GM21723 (cell line): ENCODE measurements at regions not wholly inside any gene's neighbourhood (a gene's known extent, or its start where the extent isn't known, plus 50 kb on each side); places are given as distances from the start of the nearest gene placed in this dataset.
"Not testable (repeated sequence)": the region's sequence is repeated elsewhere in the genome, so short reads cannot be mapped to it uniquely, and the experiment has no call there.

Experiments
- ATAC-seq: cut with Tn5 transposase; IDR thresholded peaks from one replicate; pipeline ENCODE4 v1.9.1; 2021; ENCODE audit warnings: mild to moderate bottlenecking, moderate library complexity; ENCODE audit not compliant: unreplicated experiment

DNA sequence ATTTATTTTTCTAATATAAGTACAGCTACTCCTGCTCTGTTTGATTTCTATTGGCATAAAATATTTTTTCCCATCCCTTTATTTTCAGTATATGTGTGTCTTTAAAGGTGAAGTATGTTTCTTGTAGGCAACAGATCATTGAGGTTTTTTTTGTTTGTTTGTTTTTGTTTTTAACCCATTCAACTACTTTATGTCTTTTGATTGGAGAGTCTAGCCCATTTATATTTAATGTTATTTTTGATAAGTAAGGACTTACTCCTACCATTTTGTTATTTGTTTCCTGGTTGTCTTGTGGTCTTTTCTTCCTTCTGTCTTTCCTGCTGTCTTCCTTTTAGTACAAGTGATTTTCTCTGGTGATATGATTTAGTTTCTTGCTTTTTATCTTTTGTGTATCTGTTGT, 285.1 kb upstream of the PROX1 start:
- no peak for ATAC-seq

DNA sequence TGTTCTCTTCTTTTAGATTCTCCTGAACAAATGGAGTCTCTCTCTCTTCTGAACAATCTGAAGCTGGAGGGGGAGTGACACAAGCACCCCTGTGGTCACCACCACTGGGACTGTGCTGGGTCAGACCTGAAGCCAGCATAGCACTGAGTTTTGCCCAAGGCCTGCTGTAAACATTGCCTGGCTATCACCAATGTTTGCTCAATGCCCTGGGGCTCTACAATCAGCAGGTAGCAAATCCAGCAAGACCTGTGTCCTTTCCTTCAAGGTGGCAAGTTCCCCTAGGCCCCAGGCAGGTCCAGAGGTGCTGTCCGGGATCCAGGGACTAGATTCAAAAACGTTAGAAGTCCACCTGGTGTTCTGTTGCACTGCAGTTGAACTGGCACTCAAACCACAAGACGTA, 282.8 kb upstream of the PROX1 start:
- ATAC-seq: no peak

DNA sequence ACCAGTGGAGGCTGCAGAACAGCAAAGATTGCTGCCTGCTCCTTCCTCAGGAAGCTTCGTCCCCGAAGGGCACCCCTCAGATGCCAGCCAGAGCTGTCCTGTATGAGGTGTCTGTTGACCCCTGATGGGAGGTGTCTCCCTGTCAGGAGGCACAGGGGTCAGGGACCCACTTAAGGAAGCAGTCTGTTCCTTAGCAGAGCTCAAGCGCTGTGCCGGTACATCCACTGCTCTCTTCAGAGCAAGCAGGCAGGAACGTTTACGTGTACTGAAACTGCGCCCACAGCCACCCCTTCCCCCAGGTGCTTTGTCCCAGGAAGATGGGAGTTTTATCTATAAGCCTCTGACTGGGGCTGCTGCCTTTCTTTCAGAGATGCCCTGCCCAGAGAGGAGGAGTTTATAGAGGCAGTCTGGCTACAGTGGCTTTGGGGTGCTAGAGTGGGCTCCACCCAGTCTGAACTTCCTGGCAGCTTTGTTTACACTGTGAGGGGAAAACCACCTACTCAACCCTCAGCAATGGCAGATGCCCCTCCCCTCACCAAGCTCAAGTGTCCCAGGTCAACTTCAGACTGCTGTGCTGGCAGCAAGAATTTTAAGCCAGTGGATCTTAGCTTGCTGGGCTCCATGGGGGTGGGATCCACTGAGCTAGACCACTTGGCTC, 275.8 kb upstream of the PROX1 start:
- ATAC-seq: not testable (repeated sequence)

DNA sequence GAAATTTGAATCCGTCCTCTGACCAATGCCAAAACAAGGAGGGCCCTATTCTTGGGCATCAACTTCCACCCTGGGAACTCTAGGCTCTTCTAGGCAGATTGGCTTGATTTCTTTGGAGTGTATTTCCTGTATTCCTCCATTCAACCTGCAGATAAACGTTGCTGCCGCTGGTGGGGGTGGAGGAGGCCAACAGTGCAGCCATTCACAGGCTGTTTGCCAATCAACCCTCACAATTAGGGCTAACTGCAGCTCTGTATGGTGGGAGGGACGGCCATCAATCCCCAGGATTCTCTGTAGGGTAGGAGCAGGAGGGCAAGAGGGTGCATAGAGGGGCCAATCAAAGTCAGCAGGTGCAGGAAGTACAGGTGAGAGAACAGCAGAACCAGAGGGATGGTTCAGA, 273.1 kb upstream of the PROX1 start:
- ATAC-seq: no peak

- no peak for ATAC-seq
Measured at GRCh38 chr1:213715182-213715581, 272.6 kb upstream of the PROX1 start.

DNA sequence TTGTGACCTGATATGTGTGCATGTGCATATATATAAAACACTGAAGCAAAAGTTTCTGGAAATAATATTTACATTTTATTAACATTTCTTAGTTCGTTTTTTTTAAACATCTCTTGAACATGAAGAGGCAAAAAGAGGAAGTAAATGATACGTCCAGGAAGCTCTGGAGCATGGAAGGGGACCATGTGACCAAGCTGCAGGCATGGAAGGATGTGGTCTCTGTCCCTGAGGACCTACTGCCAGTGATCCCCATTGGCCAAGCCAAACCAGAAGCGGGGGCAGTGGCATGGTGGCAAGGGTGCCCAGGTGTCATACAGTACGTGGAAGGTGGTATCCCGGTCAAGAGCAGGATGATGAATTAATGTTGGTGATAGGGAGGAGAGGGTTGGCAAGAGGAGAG, 268.3 kb upstream of the PROX1 start:
- ATAC-seq: no peak

- no peak for ATAC-seq
Measured at GRCh38 chr1:213720032-213720431, 267.7 kb upstream of the PROX1 start.

- no peak for ATAC-seq
Measured at GRCh38 chr1:213723187-213723586, 264.6 kb upstream of the PROX1 start.

GRCh38 chr1:213724640-213725536, 262.9 kb upstream of the PROX1 start:
- no peak for ATAC-seq

- no peak for ATAC-seq
Measured at GRCh38 chr1:213727853-213728592, 259.8 kb upstream of the PROX1 start.

DNA sequence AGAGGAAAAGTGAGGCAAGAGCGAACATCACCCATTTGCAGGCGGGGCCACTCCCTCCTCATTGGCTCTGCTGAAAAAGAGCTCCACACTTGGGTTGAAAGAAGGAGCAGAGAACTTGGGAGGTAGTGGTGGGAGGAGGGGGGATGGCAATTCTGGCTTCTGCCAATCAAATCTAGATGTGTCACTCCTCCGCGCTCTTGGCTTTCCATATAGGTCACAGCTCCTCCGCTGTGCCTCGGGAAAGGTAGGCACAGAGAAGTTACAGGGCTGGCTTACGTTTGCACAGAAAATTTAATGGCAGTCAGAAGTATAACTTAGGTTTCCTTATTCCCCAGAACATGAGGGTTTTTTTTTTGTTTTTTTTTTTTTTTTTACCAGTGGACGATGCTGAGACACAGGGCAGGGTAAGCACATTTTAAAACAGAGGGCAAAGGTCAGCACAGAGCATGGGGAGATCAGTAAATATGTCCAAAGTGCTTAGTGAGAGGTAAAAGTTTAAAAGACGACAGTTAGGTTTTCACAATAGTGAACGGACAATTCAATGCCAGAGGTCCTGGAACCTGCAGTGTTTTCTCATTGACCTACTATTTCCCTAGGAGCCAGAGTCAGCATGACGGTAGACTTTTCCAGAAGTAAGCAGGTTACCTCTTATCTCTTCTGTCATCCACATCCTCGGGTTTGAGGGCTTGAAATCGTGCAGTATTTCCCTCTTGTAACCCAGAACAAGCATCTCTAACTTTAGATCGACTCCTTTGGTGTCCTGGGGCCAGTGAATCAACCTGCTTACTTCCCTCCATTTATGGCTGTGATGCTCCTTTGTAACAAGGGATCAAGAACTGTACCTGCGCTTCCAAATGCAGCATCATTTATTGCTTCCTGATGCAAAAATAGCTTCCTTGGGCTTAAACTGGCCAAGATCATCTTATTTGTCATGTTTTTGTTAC, 258.9 kb upstream of the PROX1 start:
- no peak for ATAC-seq

DNA sequence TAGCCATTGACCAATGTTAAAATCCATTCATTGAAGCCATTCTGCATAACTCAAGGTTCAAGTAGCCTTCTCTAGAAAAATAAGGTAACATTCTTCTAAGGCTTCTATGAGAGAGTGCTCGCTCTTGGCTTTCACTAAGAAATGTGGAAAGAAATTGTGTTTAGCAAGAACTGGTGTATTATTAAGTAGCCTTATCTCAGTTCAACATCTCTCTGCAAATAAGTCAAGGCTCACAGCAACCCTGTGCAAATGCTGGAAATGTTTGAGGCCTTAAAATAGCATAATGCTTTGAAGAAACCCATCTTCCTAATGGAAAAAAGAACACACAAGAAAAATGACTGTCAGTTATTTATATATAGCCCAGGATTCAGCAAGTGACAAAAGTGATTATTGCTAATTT, 254.1 kb upstream of the PROX1 start:
- no peak for ATAC-seq

- no peak for ATAC-seq
Measured at GRCh38 chr1:213737398-213738035, 250.3 kb upstream of the PROX1 start.

GRCh38 chr1:213738658-213739057, 249.1 kb upstream of the PROX1 start:
- no peak for ATAC-seq

GRCh38 chr1:213742992-213743391, 244.8 kb upstream of the PROX1 start:
- ATAC-seq: no peak

DNA sequence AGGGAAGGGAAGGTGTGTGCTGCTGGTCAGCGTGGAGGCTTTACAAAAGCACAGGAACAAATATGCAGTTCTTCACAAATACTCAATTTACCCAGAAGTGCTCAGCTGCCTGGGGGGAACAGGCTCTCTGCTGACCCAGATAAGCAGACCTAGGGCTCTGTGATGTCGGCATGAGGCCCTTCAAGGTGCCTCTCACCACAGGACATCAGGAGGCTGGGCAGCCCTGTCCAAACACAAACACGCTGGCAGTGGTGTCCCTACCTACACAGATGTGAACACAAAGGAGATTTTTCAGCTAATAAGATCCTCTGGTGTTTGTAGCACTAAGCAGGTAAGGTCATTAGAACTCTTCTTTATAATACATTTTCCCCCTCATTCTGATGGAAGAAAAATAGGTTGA, 243.0 kb upstream of the PROX1 start:
- ATAC-seq: no peak

GRCh38 chr1:213745451-213745850, 242.3 kb upstream of the PROX1 start:
- no peak for ATAC-seq

DNA sequence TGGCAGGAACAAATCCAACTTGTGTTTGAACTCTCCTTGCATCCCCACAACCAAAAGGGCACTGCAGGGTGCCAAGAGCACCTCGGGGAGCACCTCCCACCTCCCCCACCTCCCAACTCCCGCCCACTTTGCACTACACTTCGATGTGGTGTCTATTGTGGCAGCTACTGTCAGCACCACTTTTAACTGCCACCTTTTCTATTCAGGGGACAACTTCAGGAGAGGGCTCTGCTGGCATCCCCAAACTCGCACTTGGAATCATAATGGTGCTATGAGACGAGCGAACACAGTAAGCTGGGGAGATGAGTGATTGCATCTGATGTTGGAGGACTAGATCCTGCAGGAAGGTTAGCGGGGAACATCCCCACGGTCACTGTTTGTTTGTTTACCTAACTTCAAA, 238.2 kb upstream of the PROX1 start:
- ATAC-seq: no peak

GRCh38 chr1:213750231-213751063, 237.3 kb upstream of the PROX1 start:
- ATAC-seq: no peak
